NCI-H1436 treated with DMSO at 0.1 percent for 48 hours (cell line): ENCODE measurements at regions not wholly inside any gene's neighbourhood (a gene's known extent, or its start where the extent isn't known, plus 50 kb on each side); places are given as distances from the start of the nearest gene placed in this dataset.
"Not testable (repeated sequence)": the region's sequence is repeated elsewhere in the genome, so short reads cannot be mapped to it uniquely, and the experiment has no call there.

Experiments used
- DNase-seq: peaks from one replicate; lab custom pipeline; 2025; lab: John Stamatoyannopoulos, UW

GRCh38 chr2:107461301-107461700 is 365.4 kb upstream of the RGPD4 start:
- no peak for DNase-seq

GRCh38 chr2:107462181-107462580 is 364.5 kb upstream of the RGPD4 start:
- no peak for DNase-seq

- no peak for DNase-seq
Observed at GRCh38 chr2:107466241-107466640, 360.5 kb upstream of the RGPD4 start.

- DNase-seq: no peak
Observed at GRCh38 chr2:107466984-107467773, 359.5 kb upstream of the RGPD4 start.

GRCh38 chr2:107469437-107469995 is 357.2 kb upstream of the RGPD4 start:
- DNase-seq: no peak

GRCh38 chr2:107473150-107473549 is 353.5 kb upstream of the RGPD4 start:
- DNase-seq: no peak

- no peak for DNase-seq
Observed at GRCh38 chr2:107475859-107476258, 350.8 kb upstream of the RGPD4 start.

GRCh38 chr2:107502539-107502938 is 324.2 kb upstream of the RGPD4 start:
- DNase-seq: no peak

- peak; percentile 72 for DNase-seq
Observed at GRCh38 chr2:107511970-107512789, 314.5 kb upstream of the RGPD4 start.

GRCh38 chr2:107525406-107525805 is 301.3 kb upstream of the RGPD4 start:
- DNase-seq: no peak

- DNase-seq: no peak
Observed at GRCh38 chr2:107529146-107529545, 297.5 kb upstream of the RGPD4 start.

GRCh38 chr2:107530046-107530445 is 296.6 kb upstream of the RGPD4 start:
- DNase-seq: no peak

GRCh38 chr2:107534926-107535325 is 291.8 kb upstream of the RGPD4 start:
- no peak for DNase-seq

GRCh38 chr2:107535905-107536689 is 290.6 kb upstream of the RGPD4 start:
- not testable (repeated sequence) for DNase-seq

- no peak for DNase-seq
Observed at GRCh38 chr2:107542314-107542740, 284.4 kb upstream of the RGPD4 start.

- DNase-seq: no peak
Observed at GRCh38 chr2:107543793-107544192, 282.9 kb upstream of the RGPD4 start.

- DNase-seq: no peak
Observed at GRCh38 chr2:107545066-107545465, 281.6 kb upstream of the RGPD4 start.

- DNase-seq: no peak
Observed at GRCh38 chr2:107545851-107546250, 280.8 kb upstream of the RGPD4 start.

- DNase-seq: no peak
Observed at GRCh38 chr2:107548216-107548615, 278.5 kb upstream of the RGPD4 start.

GRCh38 chr2:107553046-107553445 is 273.6 kb upstream of the RGPD4 start:
- no peak for DNase-seq

GRCh38 chr2:107553539-107553938 is 273.2 kb upstream of the RGPD4 start:
- no peak for DNase-seq

GRCh38 chr2:107556038-107556627 is 270.6 kb upstream of the RGPD4 start:
- no peak for DNase-seq
